HL-60 (cell line): ENCODE measurements at regions not wholly inside any gene's neighbourhood (a gene's known extent, or its start where the extent isn't known, plus 50 kb on each side); places are given as distances from the start of the nearest gene placed in this dataset.

ENCODE experiments used
- CTCF ChIP-seq: IDR thresholded peaks from one replicate; pipeline ENCODE4 v1.5.1; 2011; ENCODE audit warnings: low read length, control low read depth, inconsistent platforms; ENCODE audit not compliant: insufficient read depth
- GABPA ChIP-seq: IDR thresholded peaks from 2 replicates; pipeline ENCODE4 v1.6.1; 2012; ENCODE audit warnings: low read depth
- POLR2AphosphoS5 ChIP-seq: IDR thresholded peaks from 2 replicates; pipeline ENCODE4 v1.6.1; 2012; ENCODE audit warnings: low read depth
- REST ChIP-seq: IDR thresholded peaks from 2 replicates; pipeline ENCODE4 v1.6.1; 2012; ENCODE audit warnings: low read depth; ENCODE audit not compliant: insufficient replicate concordance
- SPI1 ChIP-seq: IDR thresholded peaks from 2 replicates; pipeline ENCODE4 v1.6.1; 2012; ENCODE audit warnings: low read depth, mild to moderate bottlenecking, borderline replicate concordance

- TF ChIP-seq CTCF, result no peak
- no peak for TF ChIP-seq POLR2AphosphoS5
- no peak for TF ChIP-seq REST
- TF ChIP-seq GABPA, result no peak
- TF ChIP-seq SPI1, result no peak
These were observed 824.2 kb upstream of the COBL start for GRCh38 chr7:52140851-52141250.
